Choroid plexus epithelial cell (primary cell): ENCODE measurements at regions not wholly inside any gene's neighbourhood (a gene's known extent, or its start where the extent isn't known, plus 50 kb on each side); places are given as distances from the start of the nearest gene placed in this dataset.

Source experiments
- DNase-seq: peaks from one replicate; pipeline ENCODE4 v3.0.0-alpha.2; 2010; ENCODE audit warnings: low read depth
- H3K4me3 ChIP-seq: 2 replicates; pipeline ENCODE4 v1.5.1; 2011; ENCODE audit warnings: low read depth, mild to moderate bottlenecking, control low read depth, low read length, moderate library complexity
- TF ChIP-seq, protein P1 (sequence below): conservative IDR thresholded peaks from 2 replicates; pipeline ENCODE4 v1.5.1; 2011; ENCODE audit warnings: low read depth, mild to moderate bottlenecking, control low read depth, inconsistent platforms, low read length, moderate library complexity

DNA sequence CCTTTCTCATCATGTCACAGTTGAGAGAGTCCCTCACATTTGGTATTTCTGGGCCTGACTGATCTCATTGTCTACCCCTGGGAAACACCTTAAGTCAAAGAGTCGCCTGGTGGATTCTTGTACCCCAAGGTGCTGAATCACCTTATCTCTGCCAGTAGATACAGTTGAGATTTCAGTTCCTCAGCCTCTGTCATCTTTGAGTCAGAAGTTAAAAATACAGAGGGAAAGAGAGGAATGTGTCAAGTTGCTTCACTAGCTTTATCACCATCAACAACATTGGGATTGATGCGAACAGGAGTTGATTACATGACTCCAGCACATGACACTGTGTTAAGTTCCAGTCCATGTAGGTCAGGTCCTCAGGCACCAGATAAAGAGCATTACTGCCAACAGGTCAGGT is 513.0 kb downstream of the NUF2 start:
- TF ChIP-seq, protein P1, sequence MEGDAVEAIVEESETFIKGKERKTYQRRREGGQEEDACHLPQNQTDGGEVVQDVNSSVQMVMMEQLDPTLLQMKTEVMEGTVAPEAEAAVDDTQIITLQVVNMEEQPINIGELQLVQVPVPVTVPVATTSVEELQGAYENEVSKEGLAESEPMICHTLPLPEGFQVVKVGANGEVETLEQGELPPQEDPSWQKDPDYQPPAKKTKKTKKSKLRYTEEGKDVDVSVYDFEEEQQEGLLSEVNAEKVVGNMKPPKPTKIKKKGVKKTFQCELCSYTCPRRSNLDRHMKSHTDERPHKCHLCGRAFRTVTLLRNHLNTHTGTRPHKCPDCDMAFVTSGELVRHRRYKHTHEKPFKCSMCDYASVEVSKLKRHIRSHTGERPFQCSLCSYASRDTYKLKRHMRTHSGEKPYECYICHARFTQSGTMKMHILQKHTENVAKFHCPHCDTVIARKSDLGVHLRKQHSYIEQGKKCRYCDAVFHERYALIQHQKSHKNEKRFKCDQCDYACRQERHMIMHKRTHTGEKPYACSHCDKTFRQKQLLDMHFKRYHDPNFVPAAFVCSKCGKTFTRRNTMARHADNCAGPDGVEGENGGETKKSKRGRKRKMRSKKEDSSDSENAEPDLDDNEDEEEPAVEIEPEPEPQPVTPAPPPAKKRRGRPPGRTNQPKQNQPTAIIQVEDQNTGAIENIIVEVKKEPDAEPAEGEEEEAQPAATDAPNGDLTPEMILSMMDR, result no peak
- no peak for DNase-seq

GRCh38 chr1:163836481-163836880 is 514.7 kb downstream of the NUF2 start:
- no peak for DNase-seq
- TF ChIP-seq, protein P1, result no peak
- H3K4me3 ChIP-seq, result no peak overlapping the region

More for the DNA sequence above, 513.0 kb downstream of the NUF2 start:
- H3K4me3 ChIP-seq, result no peak overlapping the region

GRCh38 chr1:163837206-163837605 is 515.5 kb downstream of the NUF2 start:
- H3K4me3 ChIP-seq, result no peak overlapping the region
- DNase-seq, result no peak
- TF ChIP-seq, protein P1, result no peak

DNA sequence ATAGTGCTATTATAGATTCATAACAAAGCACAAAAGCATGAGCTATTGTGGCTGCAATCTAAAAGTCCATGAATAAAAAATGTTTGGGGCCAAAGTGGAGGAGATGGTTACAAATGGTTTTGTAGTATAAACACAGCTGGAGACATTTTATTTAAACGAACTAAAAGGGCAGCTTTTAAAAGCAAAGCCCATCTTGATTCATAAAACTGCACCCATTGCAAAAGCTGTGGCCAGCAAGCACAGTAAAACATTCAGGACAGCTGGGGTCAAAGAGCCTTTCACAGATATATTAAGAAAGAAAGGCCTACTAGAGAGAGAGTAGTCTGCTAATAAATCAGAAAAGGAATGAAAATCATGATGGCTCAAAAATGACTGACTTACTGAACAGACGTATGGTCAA is 520.8 kb downstream of the NUF2 start:
- TF ChIP-seq, protein P1, result no peak
- no peak for DNase-seq
- no peak overlapping the region for H3K4me3 ChIP-seq

DNA sequence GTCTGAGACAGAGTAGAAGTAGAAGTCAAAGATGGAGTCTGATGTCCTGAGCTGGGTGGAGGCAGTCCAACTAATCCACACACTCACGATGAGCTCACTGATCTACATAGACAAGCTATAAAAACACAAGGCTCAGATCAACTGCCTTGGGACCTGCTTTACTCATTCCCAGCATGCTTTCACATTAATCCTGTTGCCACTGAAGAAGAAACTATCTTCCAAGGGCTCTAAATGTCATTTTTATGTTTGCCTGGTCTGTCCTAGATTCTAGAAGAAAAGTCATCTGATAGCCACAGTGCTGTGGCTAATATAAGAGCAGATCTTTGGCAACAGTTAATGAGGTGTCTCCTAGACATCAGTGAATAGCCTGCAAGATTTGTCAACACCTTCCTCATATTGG is 522.7 kb downstream of the NUF2 start:
- H3K4me3 ChIP-seq, result no peak overlapping the region
- no peak for DNase-seq
- TF ChIP-seq, protein P1, result no peak

GRCh38 chr1:163845279-163845678 is 523.5 kb downstream of the NUF2 start:
- DNase-seq, result no peak
- H3K4me3 ChIP-seq, result no peak overlapping the region
- TF ChIP-seq, protein P1, result no peak

DNA sequence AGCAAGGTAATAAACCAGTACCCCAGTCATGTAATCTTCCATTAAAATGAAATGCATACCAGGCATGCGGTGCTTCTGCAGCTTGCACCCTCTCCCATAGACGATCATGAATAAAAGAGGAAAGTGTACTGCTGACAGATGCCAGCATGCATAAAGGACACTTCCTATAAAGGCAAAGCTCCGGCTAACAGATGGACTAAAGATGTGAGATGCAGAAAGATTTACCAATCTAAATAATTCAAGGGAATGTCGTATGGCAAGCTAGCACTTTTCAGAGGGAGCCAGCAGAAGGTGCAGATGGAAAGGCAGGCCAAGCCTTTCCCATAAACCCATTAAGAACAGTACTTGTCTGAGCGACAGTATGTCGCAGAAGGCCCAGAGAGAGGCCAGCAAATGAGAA is 542.0 kb downstream of the NUF2 start:
- TF ChIP-seq, protein P1, result no peak
- no peak for DNase-seq
- no peak overlapping the region for H3K4me3 ChIP-seq
